GM12873 (cell line): ENCODE measurements at regions not wholly inside any gene's neighbourhood (a gene's known extent, or its start where the extent isn't known, plus 50 kb on each side); places are given as distances from the start of the nearest gene placed in this dataset.

Source experiments
- CTCF ChIP-seq: IDR thresholded peaks from 2 replicates; pipeline ENCODE4 v1.5.1; 2012; ENCODE audit warnings: low read depth, mild to moderate bottlenecking, moderate library complexity, low read length, control low read depth; ENCODE audit not compliant: insufficient read depth; ENCODE audit errors: missing control alignments

- no peak for TF ChIP-seq CTCF
Observed at GRCh38 chr22:48591286-48592065, 1236.2 kb downstream of the BRD1 start.

- no peak for TF ChIP-seq CTCF
Observed at GRCh38 chr22:48589901-48590300, 1237.8 kb downstream of the BRD1 start.

GRCh38 chr22:48588878-48589450 is 1238.7 kb downstream of the BRD1 start:
- TF ChIP-seq CTCF = no peak

- TF ChIP-seq CTCF = no peak
Observed at GRCh38 chr22:48588151-48588877, 1239.4 kb downstream of the BRD1 start.

- TF ChIP-seq CTCF = no peak
Observed at GRCh38 chr22:48587236-48587865, 1240.3 kb downstream of the BRD1 start.

- TF ChIP-seq CTCF = no peak
Observed at GRCh38 chr22:48586799-48587185, 1240.9 kb downstream of the BRD1 start.
